HepG2 (cell line): ENCODE measurements at regions not wholly inside any gene's neighbourhood (a gene's known extent, or its start where the extent isn't known, plus 50 kb on each side); places are given as distances from the start of the nearest gene placed in this dataset.
A peak's percentile ranks its signal among the peaks of the same experiment; 100 is the strongest.

Experiments
- ATAC-seq: fragments of 200-7000 bp; cut with Tn5 transposase; 3 replicates; pipeline ENCODE4 v1.9.1; 2020; ENCODE audit warnings: mild to moderate bottlenecking, moderate library complexity
- BruUV-seq: library from RNA; stranded (reverse); fragments of 400-500 nt; replicated peaks from 2 replicates; lab custom pipeline; 2021; lab: Mats Ljungman, UMichigan
- CTCF ChIA-PET: fragments of 300-600 bp; formaldehyde crosslinking; extraction: SDS; loops from one replicate; lab custom pipeline; 2021; ENCODE audit warnings: low total read pairs, inconsistent platforms, low intra/inter-chr PET ratio; lab: Yijun Ruan, JAX
- POLR2A ChIA-PET: fragments of 350-600 bp; sonication (Branson Sonifier 250); formaldehyde crosslinking; loops from one replicate; lab custom pipeline; 2020; ENCODE audit warnings: antibody characterized with exemption, inconsistent platforms; lab: Yijun Ruan, JAX
- DNase-seq: peaks from one replicate; pipeline ENCODE4 v3.0.0-alpha.2; 2015; ENCODE audit warnings: low spot score
- FAIRE-seq: peaks from 3 replicates; lab custom pipeline; 2011; peaks lifted over from hg19 to GRCh38; lab: Jason Lieb, UNC
- H2AFZ ChIP-seq: one replicate; pipeline ENCODE4 v1.6.1; 2011; ENCODE audit warnings: low read length, inconsistent platforms
- H3K27ac ChIP-seq: fragments of 300-600 bp; 3 replicates; pipeline ENCODE4 v1.8.0; 2011; ENCODE audit warnings: mixed run types, mild to moderate bottlenecking, mixed read lengths, low read length, inconsistent platforms; ENCODE audit not compliant: insufficient read depth; ENCODE audit errors: extremely low read length
- H3K27me3 ChIP-seq, 2 experiments: fragments of 200-600 bp in 1 of 2; 2 replicates in 1 of 2; 3 replicates in 1 of 2; pipeline versions ENCODE4 v1.6.0 to v1.8.0; 2011; ENCODE audit warnings: low read length in 2 of 2, mild to moderate bottlenecking in 2 of 2, moderate library complexity in 2 of 2, inconsistent platforms in 1 of 2; ENCODE audit not compliant: insufficient read depth in 2 of 2, control insufficient read depth in 1 of 2
- H3K36me3 ChIP-seq, 2 experiments: fragments of 200-600 bp in 1 of 2; replicated peaks in 1 of 2; 2 replicates in 1 of 2; 3 replicates in 1 of 2; pipeline versions ENCODE4 v1.5.1 to v1.8.0; 2011; ENCODE audit warnings: low read length in 2 of 2, inconsistent platforms in 1 of 2; ENCODE audit not compliant: insufficient read depth in 2 of 2, control insufficient read depth in 1 of 2
- H3K4me1 ChIP-seq: 2 replicates; pipeline ENCODE4 v1.5.1; 2012; ENCODE audit warnings: low read length, inconsistent platforms; ENCODE audit not compliant: insufficient read depth
- H3K4me2 ChIP-seq: 2 replicates; pipeline ENCODE4 v1.6.0; 2011; ENCODE audit warnings: low read depth, low read length, inconsistent platforms
- H3K4me3 ChIP-seq, 3 experiments: fragments of 200-600 bp in 1 of 3; sonication (generic), shearing (Covaris generic) in 1 of 3; replicated peaks in 1 of 3; 2 replicates each; pipeline ENCODE4 v1.5.1; 2011 to 2016; ENCODE audit warnings: low read length in 3 of 3, inconsistent platforms in 2 of 3, low read depth in 2 of 3, mild to moderate bottlenecking in 2 of 3, control low read depth in 1 of 3, mixed read lengths in 1 of 3; ENCODE audit not compliant: insufficient read depth in 1 of 3
- H3K79me2 ChIP-seq: one replicate; pipeline ENCODE4 v1.6.1; 2011; ENCODE audit warnings: low read length, inconsistent platforms; ENCODE audit not compliant: insufficient read depth
- H3K9ac ChIP-seq: 2 replicates; pipeline ENCODE4 v1.6.0; 2011; ENCODE audit warnings: mild to moderate bottlenecking, low read depth, low read length, inconsistent platforms; ENCODE audit not compliant: insufficient read depth
- H3K9me3 ChIP-seq: 2 replicates; pipeline ENCODE4 v1.5.1; 2012; ENCODE audit warnings: mild to moderate bottlenecking, low read length
- H4K20me1 ChIP-seq: 2 replicates; pipeline ENCODE4 v1.6.0; 2011; ENCODE audit warnings: inconsistent platforms, mild to moderate bottlenecking, low read length, moderate library complexity; ENCODE audit not compliant: insufficient read depth
- ARID2 ChIP-seq: sonication (generic); formaldehyde crosslinking; IDR thresholded peaks from 2 replicates; pipeline ENCODE4 v1.8.1; 2022; ENCODE audit warnings: mild to moderate bottlenecking, missing genetic modification reagents, borderline replicate concordance
- MAFK ChIP-seq, 2 experiments: IDR thresholded peaks in 1 of 2; conservative IDR thresholded peaks in 1 of 2; 2 replicates each; pipeline ENCODE4 v1.6.1; 2011; ENCODE audit warnings: improper control_type of control experiment in 2 of 2, low read length in 2 of 2
- NR2C2 ChIP-seq: sonication (generic); formaldehyde crosslinking; IDR thresholded peaks from 2 replicates; pipeline ENCODE4 v1.4.0; 2020; ENCODE audit warnings: missing genetic modification reagents, mild to moderate bottlenecking, moderate library complexity, borderline replicate concordance
- SSRP1 ChIP-seq: IDR thresholded peaks from 2 replicates; pipeline ENCODE4 v1.6.1; 2016; ENCODE audit warnings: control low read depth
- ZNF597 ChIP-seq: sonication (generic); formaldehyde crosslinking; IDR thresholded peaks from 2 replicates; pipeline ENCODE4 v1.5.0; 2020; ENCODE audit warnings: missing genetic modification reagents
- ZNF724P ChIP-seq: sonication (generic); formaldehyde crosslinking; IDR thresholded peaks from 2 replicates; pipeline ENCODE4 v1.8.0; 2022; ENCODE audit warnings: missing genetic modification reagents, borderline replicate concordance
- ZNF784 ChIP-seq: sonication (generic); formaldehyde crosslinking; IDR thresholded peaks from 2 replicates; pipeline ENCODE4 v1.5.1; 2020; ENCODE audit warnings: missing genetic modification reagents, mild to moderate bottlenecking, borderline replicate concordance
- ZZZ3 ChIP-seq: sonication (generic); formaldehyde crosslinking; IDR thresholded peaks from 2 replicates; pipeline ENCODE4 v1.4.0; 2020; ENCODE audit warnings: missing genetic modification reagents, mild to moderate bottlenecking, borderline replicate concordance
- WGBS: methylation state at CpG from one replicate; pipeline ENCODE4 v1.1.6; 2017; ENCODE audit warnings: low lambda C conversion rate; 5-methylcytosine and 5-hydroxymethylcytosine counted together
- in situ Hi-C: cut with HindIII; loops from 2 replicates; pipeline ENCODE4 v1.10.0; 2017; ENCODE audit warnings: low pct_unique_long_range_greater_than_20kb; ENCODE audit not compliant: extremely low pct_ligation_motif_present
- intact Hi-C: fragments of 100-400 bp; cut with micrococcal nuclease; formaldehyde crosslinking; loops from one replicate; pipeline ENCODE4 v1.10.0; 2022; ENCODE audit not compliant: unreplicated experiment
- TF ChIP-seq, protein P1 (sequence below): sonication (generic); formaldehyde crosslinking; IDR thresholded peaks from 2 replicates; pipeline ENCODE4 v1.8.0; 2022; ENCODE audit warnings: low read depth, missing genetic modification reagents
- TF ChIP-seq, protein P2 (sequence below): sonication (generic); formaldehyde crosslinking; IDR thresholded peaks from 2 replicates; pipeline ENCODE4 v1.4.0; 2020; ENCODE audit warnings: missing genetic modification reagents
- TF ChIP-seq, protein P3 (sequence below): sonication (generic); formaldehyde crosslinking; IDR thresholded peaks from 2 replicates; pipeline ENCODE4 v1.4.0; 2020; ENCODE audit warnings: mild to moderate bottlenecking, low read depth, missing genetic modification reagents
- TF ChIP-seq, protein P4 (sequence below): sonication (generic); formaldehyde crosslinking; IDR thresholded peaks from 2 replicates; pipeline ENCODE4 v1.4.0; 2020; ENCODE audit warnings: missing genetic modification reagents

- TF ChIP-seq, protein P1, sequence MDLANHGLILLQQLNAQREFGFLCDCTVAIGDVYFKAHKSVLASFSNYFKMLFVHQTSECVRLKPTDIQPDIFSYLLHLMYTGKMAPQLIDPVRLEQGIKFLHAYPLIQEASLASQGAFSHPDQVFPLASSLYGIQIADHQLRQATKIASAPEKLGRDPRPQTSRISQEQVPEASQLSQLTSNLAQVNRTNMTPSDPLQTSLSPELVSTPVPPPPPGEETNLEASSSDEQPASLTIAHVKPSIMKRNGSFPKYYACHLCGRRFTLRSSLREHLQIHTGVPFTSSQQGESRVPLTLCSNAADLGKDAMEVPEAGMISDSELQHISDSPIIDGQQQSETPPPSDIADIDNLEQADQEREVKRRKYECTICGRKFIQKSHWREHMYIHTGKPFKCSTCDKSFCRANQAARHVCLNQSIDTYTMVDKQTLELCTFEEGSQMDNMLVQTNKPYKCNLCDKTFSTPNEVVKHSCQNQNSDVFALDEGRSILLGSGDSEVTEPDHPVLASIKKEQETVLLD (CRISPR knock-in tag) = no peak
- TF ChIP-seq SSRP1 (CRISPR knock-in tag) = no peak
- no peak for TF ChIP-seq ZZZ3
- TF ChIP-seq ARID2 (CRISPR knock-in tag) = no peak
- no peak for TF ChIP-seq NR2C2
- TF ChIP-seq, all 625 proteins: peak for 0
These were observed 126.7 kb upstream of the TSPAN5 start (continued) for GRCh38 chr4:98784947-98785706.

DNA sequence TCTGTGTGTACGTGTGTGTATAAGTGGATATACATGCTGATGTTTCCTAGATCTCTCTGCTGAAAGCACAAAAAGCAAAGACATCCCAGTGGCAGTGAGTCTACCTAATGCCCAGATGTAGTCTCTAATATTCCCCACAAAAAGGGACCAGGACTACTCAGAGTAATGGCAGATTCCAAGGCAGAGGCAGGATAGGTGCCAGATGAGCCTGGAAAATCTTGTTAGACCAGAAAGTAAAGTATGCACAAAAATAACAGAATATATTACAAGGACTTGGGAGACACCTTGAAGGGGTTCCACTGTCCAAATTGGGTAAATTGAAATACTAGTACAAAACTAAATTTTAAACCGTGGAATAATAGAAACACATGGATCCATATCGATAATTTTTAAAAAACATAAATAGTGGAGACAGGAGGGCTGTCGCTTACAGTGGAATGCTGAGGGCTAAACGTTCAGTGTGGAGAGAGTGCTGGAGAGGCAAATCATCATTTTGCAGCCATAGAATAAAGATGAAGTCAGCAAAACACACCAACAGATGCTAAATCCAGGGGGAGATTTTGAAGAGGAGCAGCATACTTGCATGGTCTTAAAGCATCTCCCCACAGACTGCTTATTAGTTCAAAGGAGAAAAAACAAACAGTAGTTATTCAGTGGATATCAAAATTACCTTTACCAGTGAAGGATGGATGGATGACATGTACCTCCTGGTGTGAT, 123.4 kb upstream of the TSPAN5 start:
- Histone ChIP-seq H3K4me1 (peaks cover 28% of the 10 kb centered on the region), H3K79me2 (no peaks in the 10 kb centered on the region), H3K4me3 (no peak overlapping the region), H3K27ac (no peak overlapping the region), H3K4me2 (no peak overlapping the region), H4K20me1 (no peaks in the 10 kb centered on the region), H3K27me3 (no peaks in the 10 kb centered on the region), H3K9ac (no peak overlapping the region), H2AFZ (no peak overlapping the region), H3K9me3 (no peaks in the 10 kb centered on the region), H3K36me3 (no peaks in the 10 kb centered on the region)
- ATAC-seq (no peak), DNase-seq (no peak), FAIRE-seq (no peak)
- WGBS = 16% methylated on average over 5 of the region's 5 CpGs
- ChIA-PET CTCF (no interaction called here), POLR2A (no interaction called here)
- in situ Hi-C loops (no loop called here), intact Hi-C loops (no loop called here)
- no TSS peak for BruUV-seq
- TF ChIP-seq ZNF597 (CRISPR knock-in tag) (no peak), ZNF724P (CRISPR knock-in tag) (no peak), MAFK (conservative IDR thresholded peaks at IDR 0.05 in 1 of 2, IDR thresholded peaks at IDR 0.05 in 1 of 2; ENCODE audit: low read length in 2 of 2) (peak; percentile 30 to 50; a peak in 3 of 4 replicates), ZNF784 (CRISPR knock-in tag) (no peak)
- TF ChIP-seq, protein P2, sequence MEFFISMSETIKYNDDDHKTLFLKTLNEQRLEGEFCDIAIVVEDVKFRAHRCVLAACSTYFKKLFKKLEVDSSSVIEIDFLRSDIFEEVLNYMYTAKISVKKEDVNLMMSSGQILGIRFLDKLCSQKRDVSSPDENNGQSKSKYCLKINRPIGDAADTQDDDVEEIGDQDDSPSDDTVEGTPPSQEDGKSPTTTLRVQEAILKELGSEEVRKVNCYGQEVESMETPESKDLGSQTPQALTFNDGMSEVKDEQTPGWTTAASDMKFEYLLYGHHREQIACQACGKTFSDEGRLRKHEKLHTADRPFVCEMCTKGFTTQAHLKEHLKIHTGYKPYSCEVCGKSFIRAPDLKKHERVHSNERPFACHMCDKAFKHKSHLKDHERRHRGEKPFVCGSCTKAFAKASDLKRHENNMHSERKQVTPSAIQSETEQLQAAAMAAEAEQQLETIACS = no peak
- TF ChIP-seq, protein P3, sequence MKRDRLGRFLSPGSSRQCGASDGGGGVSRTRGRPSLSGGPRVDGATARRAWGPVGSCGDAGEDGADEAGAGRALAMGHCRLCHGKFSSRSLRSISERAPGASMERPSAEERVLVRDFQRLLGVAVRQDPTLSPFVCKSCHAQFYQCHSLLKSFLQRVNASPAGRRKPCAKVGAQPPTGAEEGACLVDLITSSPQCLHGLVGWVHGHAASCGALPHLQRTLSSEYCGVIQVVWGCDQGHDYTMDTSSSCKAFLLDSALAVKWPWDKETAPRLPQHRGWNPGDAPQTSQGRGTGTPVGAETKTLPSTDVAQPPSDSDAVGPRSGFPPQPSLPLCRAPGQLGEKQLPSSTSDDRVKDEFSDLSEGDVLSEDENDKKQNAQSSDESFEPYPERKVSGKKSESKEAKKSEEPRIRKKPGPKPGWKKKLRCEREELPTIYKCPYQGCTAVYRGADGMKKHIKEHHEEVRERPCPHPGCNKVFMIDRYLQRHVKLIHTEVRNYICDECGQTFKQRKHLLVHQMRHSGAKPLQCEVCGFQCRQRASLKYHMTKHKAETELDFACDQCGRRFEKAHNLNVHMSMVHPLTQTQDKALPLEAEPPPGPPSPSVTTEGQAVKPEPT (CRISPR knock-in tag) = no peak
- TF ChIP-seq, protein P4, sequence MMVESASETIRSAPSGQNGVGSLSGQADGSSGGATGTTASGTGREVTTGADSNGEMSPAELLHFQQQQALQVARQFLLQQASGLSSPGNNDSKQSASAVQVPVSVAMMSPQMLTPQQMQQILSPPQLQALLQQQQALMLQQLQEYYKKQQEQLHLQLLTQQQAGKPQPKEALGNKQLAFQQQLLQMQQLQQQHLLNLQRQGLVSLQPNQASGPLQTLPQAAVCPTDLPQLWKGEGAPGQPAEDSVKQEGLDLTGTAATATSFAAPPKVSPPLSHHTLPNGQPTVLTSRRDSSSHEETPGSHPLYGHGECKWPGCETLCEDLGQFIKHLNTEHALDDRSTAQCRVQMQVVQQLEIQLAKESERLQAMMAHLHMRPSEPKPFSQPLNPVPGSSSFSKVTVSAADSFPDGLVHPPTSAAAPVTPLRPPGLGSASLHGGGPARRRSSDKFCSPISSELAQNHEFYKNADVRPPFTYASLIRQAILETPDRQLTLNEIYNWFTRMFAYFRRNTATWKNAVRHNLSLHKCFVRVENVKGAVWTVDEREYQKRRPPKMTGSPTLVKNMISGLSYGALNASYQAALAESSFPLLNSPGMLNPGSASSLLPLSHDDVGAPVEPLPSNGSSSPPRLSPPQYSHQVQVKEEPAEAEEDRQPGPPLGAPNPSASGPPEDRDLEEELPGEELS = no peak
